ENCODE measurements at regions not wholly inside any gene's neighbourhood (a gene's known extent, or its start where the extent isn't known, plus 50 kb on each side); places are given as distances from the start of the nearest gene placed in this dataset.

- H3K4me3 ChIP-seq (ENCODE audit: low read depth, low read length): no peak overlapping the region
- TF ChIP-seq, protein P1, sequence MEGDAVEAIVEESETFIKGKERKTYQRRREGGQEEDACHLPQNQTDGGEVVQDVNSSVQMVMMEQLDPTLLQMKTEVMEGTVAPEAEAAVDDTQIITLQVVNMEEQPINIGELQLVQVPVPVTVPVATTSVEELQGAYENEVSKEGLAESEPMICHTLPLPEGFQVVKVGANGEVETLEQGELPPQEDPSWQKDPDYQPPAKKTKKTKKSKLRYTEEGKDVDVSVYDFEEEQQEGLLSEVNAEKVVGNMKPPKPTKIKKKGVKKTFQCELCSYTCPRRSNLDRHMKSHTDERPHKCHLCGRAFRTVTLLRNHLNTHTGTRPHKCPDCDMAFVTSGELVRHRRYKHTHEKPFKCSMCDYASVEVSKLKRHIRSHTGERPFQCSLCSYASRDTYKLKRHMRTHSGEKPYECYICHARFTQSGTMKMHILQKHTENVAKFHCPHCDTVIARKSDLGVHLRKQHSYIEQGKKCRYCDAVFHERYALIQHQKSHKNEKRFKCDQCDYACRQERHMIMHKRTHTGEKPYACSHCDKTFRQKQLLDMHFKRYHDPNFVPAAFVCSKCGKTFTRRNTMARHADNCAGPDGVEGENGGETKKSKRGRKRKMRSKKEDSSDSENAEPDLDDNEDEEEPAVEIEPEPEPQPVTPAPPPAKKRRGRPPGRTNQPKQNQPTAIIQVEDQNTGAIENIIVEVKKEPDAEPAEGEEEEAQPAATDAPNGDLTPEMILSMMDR (IDR thresholded peaks at IDR 0.05; ENCODE audit: borderline replicate concordance, insufficient read depth, low read depth, low read length): no peak
These were observed 187.9 kb upstream of the GRIN2B start for GRCh38 chr12:14169281-14169680.

GRCh38 chr12:14171106-14171505 lies 189.7 kb upstream of the GRIN2B start:
- no peak overlapping the region for H3K4me3 ChIP-seq (ENCODE audit: low read depth, low read length)
- TF ChIP-seq, protein P1 (IDR thresholded peaks at IDR 0.05; ENCODE audit: borderline replicate concordance, insufficient read depth, low read depth, low read length): no peak

- no peak overlapping the region for H3K4me3 ChIP-seq (ENCODE audit: low read depth, low read length)
- TF ChIP-seq, protein P1 (IDR thresholded peaks at IDR 0.05; ENCODE audit: borderline replicate concordance, insufficient read depth, low read depth, low read length): no peak
These were observed 190.3 kb upstream of the ATF7IP start for GRCh38 chr12:14175206-14175605.

DNA sequence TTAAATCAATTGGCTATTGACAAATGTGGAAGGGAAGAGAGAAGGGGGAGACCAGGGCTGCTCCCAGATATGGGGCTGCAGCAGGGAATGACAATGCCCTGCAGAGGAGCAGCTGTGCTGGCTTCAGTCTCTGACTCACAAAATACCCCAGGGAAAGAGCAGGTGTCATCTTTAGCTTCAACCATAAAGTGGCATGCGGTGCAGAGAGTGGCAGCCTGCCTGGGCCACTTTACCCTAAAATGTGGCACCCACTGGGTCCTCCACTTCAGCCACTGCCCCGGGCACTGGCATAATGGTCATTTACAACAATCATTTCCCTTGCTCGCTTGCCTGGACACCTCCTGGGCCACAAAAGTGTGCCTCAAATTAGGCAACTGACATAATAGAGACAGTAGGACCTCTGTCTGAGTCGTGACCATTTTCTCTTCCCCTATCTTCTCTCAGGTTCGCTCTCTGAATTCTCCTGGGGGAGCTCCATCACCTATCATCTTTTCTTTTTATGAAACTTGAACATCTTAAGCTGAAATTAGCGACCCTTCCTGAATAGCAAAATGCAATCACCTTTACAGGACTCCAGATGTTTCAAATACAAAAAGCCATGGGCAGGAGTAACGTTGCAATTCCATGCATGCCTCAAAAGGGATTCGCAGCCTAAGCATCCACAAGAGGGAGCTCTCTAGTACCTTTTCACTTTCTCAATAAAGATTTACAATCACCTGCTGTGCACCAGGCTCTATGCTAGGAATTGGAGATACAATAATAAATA lies 179.9 kb upstream of the ATF7IP start:
- TF ChIP-seq, protein P1 (IDR thresholded peaks at IDR 0.05; ENCODE audit: borderline replicate concordance, insufficient read depth, low read depth, low read length): peak; percentile 76
- no peak overlapping the region for H3K4me3 ChIP-seq (ENCODE audit: low read depth, low read length)

DNA sequence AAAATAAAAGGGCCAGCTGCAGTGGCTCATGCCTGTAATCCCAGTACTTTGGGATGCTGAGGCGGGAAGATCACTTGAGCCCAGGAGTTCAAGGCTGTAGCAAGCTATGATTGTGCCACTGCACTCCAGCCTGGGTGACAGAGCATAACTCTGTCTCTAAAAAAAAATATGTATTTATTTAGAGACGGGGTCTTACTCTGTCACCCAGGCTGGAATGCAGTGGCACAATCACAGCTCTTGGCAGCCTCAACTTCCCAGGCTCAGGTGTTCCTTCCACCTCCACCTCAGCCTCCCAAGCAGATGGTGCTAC lies 179.3 kb upstream of the ATF7IP start:
- H3K4me3 ChIP-seq (ENCODE audit: low read depth, low read length): no peak overlapping the region
- TF ChIP-seq, protein P1 (IDR thresholded peaks at IDR 0.05; ENCODE audit: borderline replicate concordance, insufficient read depth, low read depth, low read length): no peak

- no peak overlapping the region for H3K4me3 ChIP-seq (ENCODE audit: low read depth, low read length)
- TF ChIP-seq, protein P1 (IDR thresholded peaks at IDR 0.05; ENCODE audit: borderline replicate concordance, insufficient read depth, low read depth, low read length): no peak
These were observed 178.5 kb upstream of the ATF7IP start for GRCh38 chr12:14187002-14187401.

GRCh38 chr12:14187966-14188365 lies 177.5 kb upstream of the ATF7IP start:
- TF ChIP-seq, protein P1 (IDR thresholded peaks at IDR 0.05; ENCODE audit: borderline replicate concordance, insufficient read depth, low read depth, low read length): no peak
- no peak overlapping the region for H3K4me3 ChIP-seq (ENCODE audit: low read depth, low read length)
